K562 (cell line): ENCODE measurements at regions not wholly inside any gene's neighbourhood (a gene's known extent, or its start where the extent isn't known, plus 50 kb on each side); places are given as distances from the start of the nearest gene placed in this dataset.

Experiments used
- ATAC-seq: fragments of 200-7000 bp; cut with Tn5 transposase; 3 replicates; pipeline ENCODE4 v1.9.1; 2020; ENCODE audit warnings: moderate library complexity
- BruUV-seq: library from RNA; stranded (reverse); fragments of 400-500 nt; replicated peaks from 2 replicates; lab custom pipeline; 2021; lab: Mats Ljungman, UMichigan
- CTCF ChIA-PET: fragments of 300-600 bp; formaldehyde crosslinking; extraction: SDS; loops from one replicate; lab custom pipeline; 2021; ENCODE audit warnings: low intra/inter-chr PET ratio; lab: Yijun Ruan, JAX
- POLR2A ChIA-PET: fragments of 300-600, 350-650 bp; sonication (Branson Sonifier 250); formaldehyde crosslinking; extraction: SDS; loops from one replicate; lab custom pipeline; 2021; ENCODE audit warnings: antibody characterized with exemption, inconsistent platforms; lab: Yijun Ruan, JAX
- DNase-seq, 4 experiments: peaks; one replicate each; pipeline versions ENCODE4 v3.0.0 to v3.0.0-alpha.2; 2011 to 2018; ENCODE audit warnings: low spot score in 3 of 4, mixed read lengths in 3 of 4; ENCODE audit errors: extremely low read depth in 1 of 4
- FAIRE-seq: peaks from 2 replicates; lab custom pipeline; 2011; peaks lifted over from hg19 to GRCh38; lab: Jason Lieb, UNC
- H2AFZ ChIP-seq: 2 replicates; pipeline ENCODE4 v1.6.0; 2011; ENCODE audit warnings: low read depth, low read length, control low read depth, inconsistent platforms
- H3K27ac ChIP-seq: fragments of 200-600 bp; 3 replicates; pipeline ENCODE4 v1.8.0; 2011; ENCODE audit warnings: low read depth, mild to moderate bottlenecking, control low read depth, inconsistent platforms, low read length, moderate library complexity, mixed read lengths; ENCODE audit errors: extremely low read depth
- H3K27me3 ChIP-seq, 2 experiments: fragments of 300-600 bp in 1 of 2; 2 replicates in 1 of 2; 3 replicates in 1 of 2; pipeline versions ENCODE4 v1.6.0 to v1.8.0; 2011; ENCODE audit warnings: inconsistent platforms in 2 of 2, low read length in 2 of 2, mild to moderate bottlenecking in 1 of 2, mixed read lengths in 1 of 2, moderate library complexity in 1 of 2; ENCODE audit not compliant: control insufficient read depth in 2 of 2, insufficient read depth in 2 of 2
- H3K36me3 ChIP-seq: fragments of 300-600 bp; 3 replicates; pipeline ENCODE4 v1.8.0; 2011; ENCODE audit warnings: mild to moderate bottlenecking, low read length, inconsistent platforms; ENCODE audit not compliant: control insufficient read depth, insufficient read depth
- H3K4me1 ChIP-seq, 2 experiments: fragments of 200-600 bp in 1 of 2; replicated peaks in 1 of 2; 2 replicates in 1 of 2; 3 replicates in 1 of 2; pipeline versions ENCODE4 v1.5.1 to v1.8.0; 2011; ENCODE audit warnings: inconsistent platforms in 2 of 2, low read length in 2 of 2, mild to moderate bottlenecking in 1 of 2, mixed read lengths in 1 of 2, moderate library complexity in 1 of 2; ENCODE audit not compliant: control insufficient read depth in 2 of 2, insufficient read depth in 2 of 2
- H3K4me2 ChIP-seq: 2 replicates; pipeline ENCODE4 v1.6.1; 2011; ENCODE audit warnings: low read length, control low read depth, inconsistent platforms, mixed read lengths; ENCODE audit not compliant: insufficient read depth
- H3K4me3 ChIP-seq: fragments of 200-600 bp; sonication (generic), shearing (Covaris generic); 2 replicates; pipeline ENCODE4 v1.5.1; 2016; ENCODE audit warnings: control low read depth, inconsistent platforms
- H3K79me2 ChIP-seq: fragments of 200-600 bp; 3 replicates; pipeline ENCODE4 v1.8.0; 2011; ENCODE audit warnings: low read length, inconsistent platforms; ENCODE audit not compliant: control insufficient read depth, insufficient read depth
- H3K9ac ChIP-seq, 2 experiments: 2 replicates each; pipeline versions ENCODE4 v1.6.0 to v1.6.1; 2011; ENCODE audit warnings: low read depth in 2 of 2, low read length in 2 of 2, control low read depth in 1 of 2, inconsistent platforms in 1 of 2, mild to moderate bottlenecking in 1 of 2, mixed read lengths in 1 of 2; ENCODE audit not compliant: insufficient read depth in 1 of 2
- H3K9me1 ChIP-seq: one replicate; pipeline ENCODE4 v1.6.0; 2011; ENCODE audit warnings: inconsistent platforms, mild to moderate bottlenecking, low read length, moderate library complexity; ENCODE audit not compliant: control insufficient read depth, insufficient read depth
- H3K9me3 ChIP-seq: replicated peaks from 2 replicates; pipeline ENCODE4 v1.5.1; 2011; ENCODE audit warnings: low read depth, low read length, inconsistent platforms; ENCODE audit not compliant: control insufficient read depth, insufficient read depth
- H4K20me1 ChIP-seq: replicated peaks from 2 replicates; pipeline ENCODE4 v1.6.1; 2011; ENCODE audit warnings: low read length, inconsistent platforms, mixed read lengths; ENCODE audit not compliant: control insufficient read depth, insufficient read depth
- HCFC1 ChIP-seq: IDR thresholded peaks from 2 replicates; pipeline ENCODE4 v1.6.1; 2012; ENCODE audit warnings: low read depth, low read length, improper control_type of control experiment
- HMG20A ChIP-seq: fragments of 450-650 bp; formaldehyde crosslinking; conservative IDR thresholded peaks from 2 replicates; pipeline ENCODE4 v1.4.0; 2020; ENCODE audit warnings: mild to moderate bottlenecking, mixed read lengths
- MTF1 ChIP-seq: fragments of 250-450 bp; sonication (Bioruptor Pico); IDR thresholded peaks from 2 replicates; pipeline ENCODE4 v1.9.0; 2021; ENCODE audit warnings: moderate library complexity, mild to moderate bottlenecking, inconsistent platforms, borderline replicate concordance
- NR1H2 ChIP-seq: sonication (generic); formaldehyde crosslinking; IDR thresholded peaks from 2 replicates; pipeline ENCODE4 v1.4.0; 2020; ENCODE audit warnings: mild to moderate bottlenecking, missing genetic modification reagents
- SAFB2 ChIP-seq: fragments of 200-400 bp; formaldehyde crosslinking; IDR thresholded peaks from 2 replicates; pipeline ENCODE4 v1.6.1; 2018; ENCODE audit warnings: borderline replicate concordance, low read length, low read depth, moderate library complexity; ENCODE audit not compliant: severe bottlenecking
- SMARCA5 ChIP-seq: fragments of 450-650 bp; IDR thresholded peaks from 2 replicates; pipeline ENCODE4 v1.6.1; 2016
- SMARCB1 ChIP-seq: IDR thresholded peaks from 2 replicates; pipeline ENCODE4 v1.6.1; 2011; ENCODE audit warnings: improper control_type of control experiment, low read depth; ENCODE audit not compliant: insufficient read length
- SNRNP70 ChIP-seq: fragments of 200-400 bp; formaldehyde crosslinking; optimal IDR thresholded peaks from 2 replicates; pipeline ENCODE3; 2017; ENCODE audit warnings: low read depth, low read length
- SP2 ChIP-seq: IDR thresholded peaks from 2 replicates; pipeline ENCODE4 v1.6.1; 2011; ENCODE audit warnings: mild to moderate bottlenecking, low read depth, low read length, moderate library complexity; ENCODE audit not compliant: poor library complexity, severe bottlenecking; ENCODE audit errors: extremely low read depth
- TAF15 ChIP-seq: fragments of 200-400 bp; formaldehyde crosslinking; IDR thresholded peaks from 2 replicates; pipeline ENCODE4 v1.6.1; 2017; ENCODE audit warnings: mild to moderate bottlenecking, low read depth, low read length, moderate library complexity
- TBP ChIP-seq: optimal IDR thresholded peaks from 2 replicates; pipeline ENCODE3; 2011; ENCODE audit warnings: low read depth, low read length, improper control_type of control experiment
- WGBS: fragments of 100-300 bp; shearing (Covaris generic); methylation state at CpG from one replicate; pipeline ENCODE4 v1.1.6; 2016; ENCODE audit warnings: low coverage, mixed read lengths; ENCODE audit not compliant: insufficient coverage; ENCODE audit errors: missing lambda C conversion rate; 5-methylcytosine and 5-hydroxymethylcytosine counted together
- in situ Hi-C: fragments of 300-500 bp; cut with MboI; formaldehyde crosslinking; loops from 4 replicates; pipeline ENCODE4 v1.15.0; 2018; ENCODE audit warnings: inconsistent platforms, mixed read lengths
- intact Hi-C: fragments of 100-400 bp; cut with micrococcal nuclease; formaldehyde crosslinking; loops from 2 replicates; pipeline ENCODE4 v1.14.2; 2022

DNA sequence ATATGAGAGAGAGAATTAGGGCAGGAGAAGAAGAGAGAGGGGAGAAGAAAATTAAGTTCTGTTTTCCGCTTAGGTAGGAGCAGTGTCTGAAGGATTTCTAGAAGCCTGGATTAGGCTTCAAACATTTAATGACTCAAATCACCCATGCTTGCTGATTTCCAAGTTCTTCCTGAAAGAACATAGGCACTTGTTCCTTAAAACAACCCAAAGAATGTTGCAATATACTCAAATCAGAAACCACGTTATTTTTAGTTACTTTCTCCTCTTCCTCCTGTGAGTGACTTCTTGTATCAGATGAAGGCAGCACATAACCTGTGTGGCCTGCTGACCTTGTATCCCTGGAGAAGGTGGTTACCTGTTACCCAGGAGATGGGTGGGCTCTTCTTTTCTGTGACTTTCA is 351.5 kb upstream of the KLF4 start:
- no peak overlapping the region for H3K4me2 ChIP-seq
- H3K9ac ChIP-seq = no peak overlapping the region
- no peak for DNase-seq
- peaks cover 7 to 21% of the 10 kb centered on the region in 2 experiments; a peak in 4 of 5 replicates for H3K27me3 ChIP-seq
- H3K9me1 ChIP-seq = no peaks in the 10 kb centered on the region
- BruUV-seq = no TSS peak
- in situ Hi-C loops = no loop called here
- H3K4me3 ChIP-seq = no peak overlapping the region
- no peaks in the 10 kb centered on the region for H3K36me3 ChIP-seq
- ChIA-PET POLR2A (no interaction called here), CTCF (no interaction called here)
- ATAC-seq = no peak
- no peaks in the 10 kb centered on the region for H3K79me2 ChIP-seq
- TF ChIP-seq SNRNP70 (no peak), TBP (no peak), SMARCB1 (no peak), SAFB2 (no peak), HMG20A (CRISPR knock-in tag) (no peak), TAF15 (no peak), SMARCA5 (no peak), NR1H2 (CRISPR knock-in tag) (no peak), HCFC1 (no peak), SP2 (no peak), MTF1 (CRISPR knock-in tag) (no peak)
- no peak for FAIRE-seq
- no peaks in the 10 kb centered on the region for H3K4me1 ChIP-seq
- no peak overlapping the region for H3K27ac ChIP-seq
- no peaks in the 10 kb centered on the region for H4K20me1 ChIP-seq
- intact Hi-C loops = no loop called here
- no peaks in the 10 kb centered on the region; the same call in 1 of the 2 replicates for H3K9me3 ChIP-seq
- no peak overlapping the region for H2AFZ ChIP-seq
- WGBS = 0% methylated on average over 2 of the region's 2 CpGs
